ENCODE measurements at regions not wholly inside any gene's neighbourhood (a gene's known extent, or its start where the extent isn't known, plus 50 kb on each side); places are given as distances from the start of the nearest gene placed in this dataset.

DNA sequence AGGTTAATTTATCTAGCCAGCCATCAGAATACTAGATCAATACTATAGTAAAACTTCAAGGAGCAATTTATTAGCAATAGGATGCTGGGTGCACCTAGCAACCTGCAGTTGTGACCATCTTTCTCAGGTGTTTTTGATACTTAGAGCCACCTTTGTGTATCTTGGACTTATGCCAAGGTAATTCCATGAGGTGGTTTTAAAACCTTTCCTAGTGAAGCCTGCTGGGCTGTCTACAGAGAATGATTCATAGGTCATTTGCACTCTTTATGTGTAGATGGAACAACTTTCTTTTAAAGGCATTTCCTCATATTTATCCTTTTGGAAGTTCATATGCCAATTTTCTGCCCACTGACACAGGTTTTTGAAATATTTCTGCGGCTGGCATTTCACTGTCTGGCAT, 1030.1 kb upstream of the POU3F3 start:
- H3K27me3 ChIP-seq (ENCODE audit: insufficient read depth, low read length) = no peaks in the 10 kb centered on the region
- no peaks in the 10 kb centered on the region for H3K36me3 ChIP-seq (ENCODE audit: control insufficient read depth in 1 of 2, insufficient read depth in 2 of 2, low read length in 2 of 2)
- no peak overlapping the region for H3K9ac ChIP-seq (ENCODE audit: low read length)
- ATAC-seq = no peak
- no peak overlapping the region for H3K4me3 ChIP-seq (replicated peaks in 1 of 2; ENCODE audit: low read depth in 1 of 2, low read length in 2 of 2)
- no peak overlapping the region for H2AFZ ChIP-seq (ENCODE audit: low read depth, low read length, poor library complexity, severe bottlenecking)
- no peaks in the 10 kb centered on the region for H3K9me2 ChIP-seq (ENCODE audit: insufficient read depth)
- TF ChIP-seq TCF7L2 (IDR thresholded peaks at IDR 0.05; ENCODE audit: borderline replicate concordance, extremely low read depth, insufficient read depth, insufficient read length) = no peak
- no peak for TF ChIP-seq EZH2 (IDR thresholded peaks at IDR 0.05)
- no peak for TF ChIP-seq JUND (IDR thresholded peaks at IDR 0.05)
- TF ChIP-seq ZNF274 (IDR thresholded peaks at IDR 0.05; ENCODE audit: low read depth, low read length) = no peak
- TF ChIP-seq CBX3 (IDR thresholded peaks at IDR 0.05; ENCODE audit: low read depth) = no peak
- no peak for TF ChIP-seq SIN3A (IDR thresholded peaks at IDR 0.05; ENCODE audit: low read depth)
- no peak for TF ChIP-seq EZH2phosphoT487 (IDR thresholded peaks at IDR 0.05; ENCODE audit: borderline replicate concordance)
- no peak for TF ChIP-seq POLR2A (IDR thresholded peaks at IDR 0.05; ENCODE audit: borderline replicate concordance, extremely low read depth, insufficient read depth, insufficient read length)
- TF ChIP-seq, protein P1, sequence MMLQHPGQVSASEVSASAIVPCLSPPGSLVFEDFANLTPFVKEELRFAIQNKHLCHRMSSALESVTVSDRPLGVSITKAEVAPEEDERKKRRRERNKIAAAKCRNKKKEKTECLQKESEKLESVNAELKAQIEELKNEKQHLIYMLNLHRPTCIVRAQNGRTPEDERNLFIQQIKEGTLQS (IDR thresholded peaks at IDR 0.05) = no peak
- TF ChIP-seq, protein P2, sequence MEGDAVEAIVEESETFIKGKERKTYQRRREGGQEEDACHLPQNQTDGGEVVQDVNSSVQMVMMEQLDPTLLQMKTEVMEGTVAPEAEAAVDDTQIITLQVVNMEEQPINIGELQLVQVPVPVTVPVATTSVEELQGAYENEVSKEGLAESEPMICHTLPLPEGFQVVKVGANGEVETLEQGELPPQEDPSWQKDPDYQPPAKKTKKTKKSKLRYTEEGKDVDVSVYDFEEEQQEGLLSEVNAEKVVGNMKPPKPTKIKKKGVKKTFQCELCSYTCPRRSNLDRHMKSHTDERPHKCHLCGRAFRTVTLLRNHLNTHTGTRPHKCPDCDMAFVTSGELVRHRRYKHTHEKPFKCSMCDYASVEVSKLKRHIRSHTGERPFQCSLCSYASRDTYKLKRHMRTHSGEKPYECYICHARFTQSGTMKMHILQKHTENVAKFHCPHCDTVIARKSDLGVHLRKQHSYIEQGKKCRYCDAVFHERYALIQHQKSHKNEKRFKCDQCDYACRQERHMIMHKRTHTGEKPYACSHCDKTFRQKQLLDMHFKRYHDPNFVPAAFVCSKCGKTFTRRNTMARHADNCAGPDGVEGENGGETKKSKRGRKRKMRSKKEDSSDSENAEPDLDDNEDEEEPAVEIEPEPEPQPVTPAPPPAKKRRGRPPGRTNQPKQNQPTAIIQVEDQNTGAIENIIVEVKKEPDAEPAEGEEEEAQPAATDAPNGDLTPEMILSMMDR (IDR thresholded peaks at IDR 0.05 in 2 of 3, conservative IDR thresholded peaks at IDR 0.05 in 1 of 3; ENCODE audit: borderline replicate concordance in 1 of 3, insufficient read depth in 1 of 3, low read depth in 2 of 3, low read length in 2 of 3) = no peak
- no peak for TF ChIP-seq RAD21 (IDR thresholded peaks at IDR 0.05; ENCODE audit: low read depth)
- TF ChIP-seq YY1 (IDR thresholded peaks at IDR 0.05; ENCODE audit: extremely low read depth, insufficient replicate concordance, low read depth, low read length) = no peak
- intact Hi-C loops (cut with micrococcal nuclease) = no loop called here
- no peaks in the 10 kb centered on the region for H3K79me2 ChIP-seq (ENCODE audit: insufficient read depth, low read length)
- no peak for DNase-seq (ENCODE audit: low read depth, low spot score)
- CTCF ChIA-PET = no interaction called here
- BruUV-seq (replicated peaks) = no TSS peak
- no peak overlapping the region for H3K27ac ChIP-seq (ENCODE audit: low read depth, low read length)
- RAD21 ChIA-PET (ENCODE audit: low non-redundant PET in 1 of 2, low total read pairs in 2 of 2, uncharacterized antibody in 2 of 2, unreplicated experiment in 2 of 2) = no interaction called here
- H4K20me1 ChIP-seq (ENCODE audit: insufficient read depth) = no peaks in the 10 kb centered on the region
- H3K4me1 ChIP-seq (ENCODE audit: control insufficient read depth in 1 of 2, insufficient read depth in 2 of 2, low read length in 2 of 2) = no peaks in the 10 kb centered on the region
- POLR2A ChIA-PET = no interaction called here
- peaks cover 3 to 12% of the 10 kb centered on the region in 2 experiments; a peak in 2 of 4 replicates for H3K9me3 ChIP-seq (ENCODE audit: control insufficient read depth in 1 of 2, insufficient read depth in 1 of 2, low read depth in 1 of 2, low read length in 2 of 2)
- H3K4me2 ChIP-seq (ENCODE audit: low read length) = no peak overlapping the region
